OCI-LY7 (cell line): ENCODE measurements at regions not wholly inside any gene's neighbourhood (a gene's known extent, or its start where the extent isn't known, plus 50 kb on each side); places are given as distances from the start of the nearest gene placed in this dataset.
"Not testable (repeated sequence)": the region's sequence is repeated elsewhere in the genome, so short reads cannot be mapped to it uniquely, and the experiment has no call there.

Experiments used
- BruUV-seq: library from RNA; stranded (reverse); fragments of 400-500 nt; replicated peaks from 2 replicates; lab custom pipeline; 2021; lab: Mats Ljungman, UMichigan
- CTCF ChIA-PET: fragments of 300-600 bp; sonication (Branson Sonifier 250); formaldehyde crosslinking; loops from one replicate; lab custom pipeline; 2022; ENCODE audit warnings: antibody characterized with exemption; ENCODE audit not compliant: unreplicated experiment; lab: Charles Lee
- POLR2A ChIA-PET: fragments of 300-600 bp; sonication (Branson Sonifier 250); formaldehyde crosslinking; loops from one replicate; lab custom pipeline; 2022; ENCODE audit warnings: antibody characterized with exemption; lab: Charles Lee
- DNase-seq: peaks from one replicate; pipeline ENCODE4 v3.0.0-alpha.2; 2015; ENCODE audit warnings: low spot score
- H2AFZ ChIP-seq: fragments of 200-600 bp; sonication (generic), shearing (Covaris generic); 2 replicates; pipeline ENCODE4 v1.6.1; 2014; ENCODE audit warnings: mild to moderate bottlenecking, antibody characterized with exemption, low read length, moderate library complexity
- H3K27ac ChIP-seq: fragments of 200-600 bp; sonication (generic); 2 replicates; pipeline ENCODE4 v1.5.1; 2014; ENCODE audit warnings: mixed run types, low read depth, mild to moderate bottlenecking, moderate library complexity, low read length, inconsistent platforms; ENCODE audit not compliant: poor library complexity, severe bottlenecking
- H3K36me3 ChIP-seq: fragments of 200-600 bp; sonication (generic); 2 replicates; pipeline ENCODE4 v1.6.1; 2014; ENCODE audit warnings: mild to moderate bottlenecking, antibody characterized with exemption, low read length, moderate library complexity, mixed read lengths; ENCODE audit not compliant: insufficient read depth
- H3K4me1 ChIP-seq: fragments of 200-600 bp; sonication (generic); 2 replicates; pipeline ENCODE4 v1.5.1; 2014; ENCODE audit warnings: mild to moderate bottlenecking, low read length; ENCODE audit not compliant: insufficient read depth, poor library complexity, severe bottlenecking
- H3K4me2 ChIP-seq: fragments of 200-600 bp; sonication (generic); 2 replicates; pipeline ENCODE4 v1.6.1; 2014; ENCODE audit warnings: mild to moderate bottlenecking, low read length
- H3K4me3 ChIP-seq: fragments of 200-600 bp; sonication (generic); 2 replicates; pipeline ENCODE4 v1.5.1; 2014; ENCODE audit warnings: mild to moderate bottlenecking, low read depth, low read length; ENCODE audit not compliant: poor library complexity, severe bottlenecking
- H3K79me2 ChIP-seq: fragments of 200-600 bp; sonication (generic); 2 replicates; pipeline ENCODE4 v1.6.1; 2016; ENCODE audit warnings: low read depth, mild to moderate bottlenecking, low read length, moderate library complexity, mixed read lengths; ENCODE audit not compliant: insufficient read depth
- H3K9me2 ChIP-seq: fragments of 200-600 bp; sonication (generic); 2 replicates; pipeline ENCODE4 v1.6.1; 2016; ENCODE audit warnings: mild to moderate bottlenecking, low read length, mixed read lengths; ENCODE audit not compliant: insufficient read depth
- H3K9me3 ChIP-seq: fragments of 200-600 bp; sonication (generic); 2 replicates; pipeline ENCODE4 v1.6.1; 2014; ENCODE audit warnings: mild to moderate bottlenecking, mixed run types, low read length, mixed read lengths
- H4K20me1 ChIP-seq: fragments of 200-600 bp; sonication (generic); 2 replicates; pipeline ENCODE4 v1.6.1; 2014; ENCODE audit warnings: mild to moderate bottlenecking, antibody characterized with exemption, low read length, moderate library complexity, mixed read lengths; ENCODE audit not compliant: insufficient read depth
- intact Hi-C: fragments of 100-400 bp; cut with micrococcal nuclease; formaldehyde crosslinking; loops from one replicate; pipeline ENCODE4 v1.10.0; 2022; ENCODE audit not compliant: unreplicated experiment

- BruUV-seq, CTCF ChIA-PET: not testable (repeated sequence)
Observed at GRCh38 chr16:90220315-90220714, 143.2 kb upstream of the PRDM7 start.

GRCh38 chr16:90175610-90176009, 98.5 kb upstream of the PRDM7 start:
- DNase-seq, H3K9me3 ChIP-seq, H3K9me2 ChIP-seq, CTCF ChIA-PET, H3K27ac ChIP-seq, H3K4me3 ChIP-seq, H3K36me3 ChIP-seq, H4K20me1 ChIP-seq, H2AFZ ChIP-seq, H3K79me2 ChIP-seq, H3K4me1 ChIP-seq, BruUV-seq, POLR2A ChIA-PET, intact Hi-C loops, H3K4me2 ChIP-seq: not testable (repeated sequence)

More at GRCh38 chr16:90220315-90220714, 143.2 kb upstream of the PRDM7 start:
- POLR2A ChIA-PET, DNase-seq, H3K9me3 ChIP-seq, H3K4me3 ChIP-seq, H3K27ac ChIP-seq, intact Hi-C loops, H2AFZ ChIP-seq, H3K36me3 ChIP-seq, H3K79me2 ChIP-seq, H3K4me1 ChIP-seq, H4K20me1 ChIP-seq, H3K9me2 ChIP-seq, H3K4me2 ChIP-seq: not testable (repeated sequence)

- H3K9me3 ChIP-seq, H3K9me2 ChIP-seq, H4K20me1 ChIP-seq, DNase-seq, H3K36me3 ChIP-seq, H2AFZ ChIP-seq, H3K4me1 ChIP-seq, H3K4me3 ChIP-seq, CTCF ChIA-PET, H3K79me2 ChIP-seq, POLR2A ChIA-PET, H3K27ac ChIP-seq, H3K4me2 ChIP-seq, intact Hi-C loops: not testable (repeated sequence)
- BruUV-seq: TSS peak; percentile 61
Observed at GRCh38 chr16:90171626-90172025, 94.5 kb upstream of the PRDM7 start.

DNA sequence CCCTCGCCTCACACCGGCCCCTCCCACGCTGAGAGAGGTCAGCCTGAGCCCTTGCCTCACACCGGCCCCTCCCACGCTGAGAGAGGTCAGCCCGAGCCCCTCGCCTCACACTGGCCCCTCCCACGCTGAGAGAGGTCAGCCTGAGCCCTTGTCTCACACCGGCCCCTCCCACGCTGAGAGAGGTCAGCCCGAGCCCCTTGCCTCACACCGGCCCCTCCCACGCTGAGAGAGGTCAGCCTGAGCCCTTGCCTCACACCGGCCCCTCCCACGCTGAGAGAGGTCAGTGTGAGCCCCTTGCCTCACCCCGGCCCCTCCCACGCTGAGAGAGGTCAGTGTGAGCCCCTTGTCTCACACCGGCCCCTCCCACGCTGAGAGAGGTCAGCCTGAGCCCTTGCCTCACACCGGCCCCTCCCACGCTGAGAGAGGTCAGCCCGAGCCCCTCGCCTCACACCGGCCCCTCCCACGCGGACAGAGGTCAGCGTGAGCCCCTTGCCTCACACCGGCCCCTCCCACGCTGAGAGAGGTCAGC, 92.1 kb upstream of the PRDM7 start:
- POLR2A ChIA-PET, CTCF ChIA-PET, intact Hi-C loops, H2AFZ ChIP-seq, H3K36me3 ChIP-seq, H3K4me1 ChIP-seq, H3K9me3 ChIP-seq, DNase-seq, H3K79me2 ChIP-seq, H3K4me3 ChIP-seq, H4K20me1 ChIP-seq, H3K4me2 ChIP-seq, H3K9me2 ChIP-seq, H3K27ac ChIP-seq, BruUV-seq: not testable (repeated sequence)

- H3K4me2 ChIP-seq, POLR2A ChIA-PET, H3K4me1 ChIP-seq, H3K9me2 ChIP-seq, H3K9me3 ChIP-seq, H2AFZ ChIP-seq, H3K36me3 ChIP-seq, DNase-seq, intact Hi-C loops, H3K27ac ChIP-seq, H3K79me2 ChIP-seq, CTCF ChIA-PET, BruUV-seq, H3K4me3 ChIP-seq, H4K20me1 ChIP-seq: not testable (repeated sequence)
Observed at GRCh38 chr16:90168349-90169126, 91.4 kb upstream of the PRDM7 start.

DNA sequence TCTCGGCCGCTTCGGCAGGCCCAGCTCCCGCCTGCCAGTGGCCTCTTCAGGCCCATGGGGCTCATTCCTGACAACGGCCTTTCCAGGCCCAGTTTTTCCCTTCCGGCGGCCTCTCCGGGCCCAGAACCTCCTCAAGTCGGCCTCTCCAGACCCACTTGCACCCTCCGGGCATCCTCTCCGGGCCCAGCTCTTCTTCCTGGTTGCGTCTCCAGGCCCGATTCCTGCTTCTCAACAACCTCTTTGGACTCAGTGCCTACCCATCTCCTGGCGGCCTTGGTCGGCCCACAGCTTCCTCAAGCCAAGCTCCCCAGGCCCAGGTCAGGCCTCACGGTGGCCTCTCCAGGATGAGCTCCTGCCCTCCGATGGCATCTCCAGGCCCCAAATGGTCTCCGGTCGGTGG, 90.6 kb upstream of the PRDM7 start:
- H3K27ac ChIP-seq, intact Hi-C loops, H2AFZ ChIP-seq, H3K4me1 ChIP-seq, BruUV-seq, H3K79me2 ChIP-seq, H3K4me2 ChIP-seq, H3K4me3 ChIP-seq, CTCF ChIA-PET, POLR2A ChIA-PET, DNase-seq, H3K9me3 ChIP-seq, H4K20me1 ChIP-seq, H3K36me3 ChIP-seq, H3K9me2 ChIP-seq: not testable (repeated sequence)
